DMS53 (cell line): ENCODE measurements at regions not wholly inside any gene's neighbourhood (a gene's known extent, or its start where the extent isn't known, plus 50 kb on each side); places are given as distances from the start of the nearest gene placed in this dataset.

Source experiments
- DNase-seq: peaks from one replicate; lab custom pipeline; 2025; lab: John Stamatoyannopoulos, UW

DNA sequence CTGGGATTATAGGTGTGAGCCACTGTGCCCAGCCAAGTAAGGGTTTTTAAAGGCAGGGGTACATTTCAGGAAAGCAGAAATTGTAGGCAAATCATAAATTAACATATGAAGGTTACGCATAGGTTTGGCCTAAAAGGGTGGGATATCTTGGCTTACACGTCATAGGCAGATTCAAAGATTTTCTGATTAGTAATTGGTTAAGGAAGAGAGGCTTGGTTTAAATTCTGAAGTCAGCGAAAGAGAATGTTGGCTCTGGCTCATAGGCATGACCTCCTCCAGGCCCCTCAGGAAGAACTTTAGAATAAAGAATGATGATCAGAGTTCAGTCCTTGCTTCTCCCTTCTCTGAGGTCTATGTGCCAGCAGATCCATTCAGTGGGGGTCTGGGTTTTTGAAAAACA, 124.8 kb upstream of the RBBP6 start:
- no peak for DNase-seq

DNA sequence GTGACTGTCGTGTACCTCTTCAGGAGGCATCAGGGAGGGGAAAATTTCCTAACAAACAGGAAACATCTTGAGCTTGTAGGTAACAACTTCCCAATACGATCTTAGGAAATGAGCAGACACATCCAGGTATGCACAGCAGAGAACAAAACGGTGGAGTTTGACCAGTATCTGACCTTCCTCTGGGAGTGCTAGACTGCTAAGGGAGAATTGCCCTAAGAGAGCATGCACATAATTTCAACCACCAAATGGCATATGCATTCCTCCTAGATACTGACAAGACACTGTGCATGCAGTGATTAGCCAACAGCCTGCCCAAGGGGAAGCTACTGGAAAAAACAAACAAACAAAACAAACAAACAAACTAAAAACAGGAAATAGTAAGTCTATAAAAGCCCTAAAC, 120.6 kb upstream of the RBBP6 start:
- no peak for DNase-seq

DNA sequence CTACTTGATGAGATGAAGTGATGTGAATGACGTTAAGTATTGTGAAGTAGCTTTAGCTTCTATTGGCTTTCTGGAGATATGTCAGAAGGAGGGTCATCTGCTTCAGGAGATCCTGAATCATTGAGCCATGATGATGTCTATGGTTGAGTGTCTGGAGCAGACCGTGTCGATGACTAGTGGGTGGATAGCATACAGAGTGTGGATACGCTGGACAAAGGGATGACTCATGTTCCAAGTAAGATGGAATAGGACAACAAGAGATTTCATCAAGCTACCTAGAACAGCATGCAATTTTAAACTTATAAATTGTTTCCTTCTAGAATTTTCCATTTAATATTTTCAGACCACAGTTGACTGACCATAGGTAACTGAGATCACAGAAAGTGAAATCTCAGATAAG, 116.1 kb upstream of the RBBP6 start:
- peak; percentile 2 for DNase-seq

DNA sequence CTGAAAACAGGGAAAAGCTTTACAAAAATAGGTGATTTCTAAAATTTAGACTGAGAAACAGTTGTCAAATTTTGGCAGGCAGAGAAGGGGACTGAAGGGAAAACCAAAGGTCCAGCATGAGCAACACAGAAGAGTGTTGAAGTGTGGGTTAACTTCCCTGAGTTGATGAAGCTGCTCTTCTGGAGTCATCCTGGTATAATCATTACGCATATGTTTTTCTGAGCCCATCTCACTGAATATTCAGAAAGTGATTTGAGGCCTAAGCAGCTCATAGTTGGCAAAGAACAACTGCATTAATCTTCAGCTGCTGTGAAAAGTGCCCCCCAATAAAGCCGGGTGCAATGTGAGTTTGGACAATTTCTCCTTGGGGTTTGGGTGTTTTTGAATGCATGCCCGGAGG, 115.0 kb upstream of the RBBP6 start:
- no peak for DNase-seq

DNA sequence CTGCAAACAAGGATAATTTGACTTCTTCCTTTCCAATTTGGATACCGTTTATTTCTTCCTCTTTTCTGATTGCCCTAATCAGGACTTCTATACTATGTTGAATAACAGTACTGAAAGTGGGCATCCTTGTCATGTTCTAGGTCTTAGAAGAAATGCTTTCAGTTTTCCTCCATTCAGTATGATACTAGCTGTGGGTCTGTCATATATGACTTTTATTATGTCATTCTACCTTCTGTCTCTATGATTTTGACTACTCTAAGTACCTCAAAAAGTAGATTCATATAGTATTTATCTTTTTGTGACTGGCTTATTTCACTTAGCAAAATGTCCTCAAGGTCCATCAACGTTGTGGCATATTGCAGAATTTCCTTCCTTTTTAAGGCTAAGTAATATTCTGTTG, 111.5 kb upstream of the RBBP6 start:
- DNase-seq = no peak

DNA sequence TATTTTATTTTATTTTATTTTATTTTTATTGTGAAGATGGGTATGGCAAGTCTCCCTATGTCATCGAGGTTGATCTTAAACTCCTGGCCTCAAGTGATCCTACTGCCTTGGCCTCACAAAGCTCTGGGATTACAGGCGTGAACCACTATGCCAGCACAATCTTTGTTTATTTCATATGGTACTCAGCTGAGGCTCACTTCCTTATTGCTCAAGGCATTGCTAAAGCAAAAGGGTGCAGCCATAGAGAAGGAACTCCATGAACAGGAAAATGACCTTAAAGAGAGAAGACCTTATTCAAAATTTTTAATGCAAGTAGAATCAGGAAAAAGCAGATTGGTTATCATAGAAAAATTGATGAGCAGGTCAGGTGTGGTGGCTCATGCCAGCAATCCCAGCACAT, 110.6 kb upstream of the RBBP6 start:
- DNase-seq = no peak

DNA sequence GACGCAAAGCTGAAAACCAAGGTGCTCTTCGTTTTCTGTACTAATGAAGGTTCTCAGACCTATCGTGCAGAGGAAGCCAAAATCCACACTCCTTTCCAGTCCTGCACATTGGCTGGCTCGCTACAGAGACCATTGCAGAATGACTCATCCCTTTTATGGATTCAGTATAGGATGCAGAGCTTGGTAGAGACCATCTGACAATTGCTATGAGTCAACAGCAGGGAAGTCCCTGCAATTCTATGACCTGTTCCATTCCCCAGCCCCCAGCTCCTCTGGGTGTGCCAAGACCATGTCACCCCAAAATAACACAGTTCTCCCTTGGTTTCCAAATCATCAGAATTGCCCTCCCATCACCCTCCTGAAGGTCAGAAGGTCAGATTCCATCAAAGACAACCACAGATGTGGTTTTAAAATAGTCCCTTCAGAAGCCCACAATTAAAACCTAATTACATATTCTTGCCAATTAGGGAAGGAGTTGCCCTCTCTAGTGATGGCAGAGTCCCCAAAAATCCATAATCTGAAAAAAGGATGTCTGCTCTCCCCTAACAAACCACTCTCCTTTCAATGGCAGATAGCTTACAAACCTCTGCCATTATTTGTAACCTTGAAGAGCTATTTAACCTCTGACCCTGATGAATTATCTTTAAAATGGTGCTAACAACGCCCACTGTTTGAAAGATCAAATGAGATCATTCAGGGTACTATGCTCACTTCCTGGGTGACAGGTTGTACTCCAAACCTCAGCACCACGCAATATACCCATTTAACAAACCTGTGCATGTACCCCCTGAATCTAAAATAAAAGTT, 108.2 kb upstream of the RBBP6 start:
- DNase-seq = no peak

DNA sequence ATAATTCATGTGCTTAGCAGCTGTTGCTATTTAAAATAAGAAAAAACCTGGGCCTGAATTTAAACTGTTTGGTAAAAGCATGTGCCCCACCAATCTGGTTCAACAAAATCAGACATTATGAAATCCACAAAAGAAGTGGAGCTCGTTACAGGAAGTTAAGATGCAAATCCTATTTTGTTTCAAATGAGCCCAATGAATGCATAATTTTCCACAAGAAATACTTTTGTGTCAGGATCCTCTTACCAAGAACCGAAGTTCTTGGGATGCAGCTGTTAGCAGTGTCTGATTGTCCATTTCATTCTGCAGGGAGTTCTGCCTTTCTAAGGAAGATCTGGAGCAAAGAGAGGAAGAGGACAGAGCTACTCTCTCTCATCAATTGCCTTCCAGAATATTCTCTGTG, 105.7 kb upstream of the RBBP6 start:
- DNase-seq = no peak

DNA sequence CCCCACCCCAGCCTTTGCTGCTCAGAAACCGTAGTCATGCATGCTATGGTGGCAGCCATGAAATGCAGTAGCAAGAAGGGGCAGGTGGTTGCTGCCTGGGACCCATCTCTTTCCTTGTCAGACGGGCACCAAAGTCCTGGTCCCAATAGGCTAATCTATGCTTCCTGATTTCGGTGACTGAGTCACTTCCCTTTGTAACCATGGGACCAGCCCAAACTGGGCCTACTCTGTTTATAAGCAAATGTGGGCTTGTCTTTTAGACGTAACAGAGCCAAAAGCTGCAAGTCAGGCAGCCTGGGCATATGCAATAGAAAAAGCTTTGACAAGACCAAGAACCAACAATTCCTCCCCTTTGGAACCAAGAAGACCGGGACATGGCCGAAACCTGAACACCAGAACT, 99.1 kb upstream of the RBBP6 start:
- no peak for DNase-seq

DNA sequence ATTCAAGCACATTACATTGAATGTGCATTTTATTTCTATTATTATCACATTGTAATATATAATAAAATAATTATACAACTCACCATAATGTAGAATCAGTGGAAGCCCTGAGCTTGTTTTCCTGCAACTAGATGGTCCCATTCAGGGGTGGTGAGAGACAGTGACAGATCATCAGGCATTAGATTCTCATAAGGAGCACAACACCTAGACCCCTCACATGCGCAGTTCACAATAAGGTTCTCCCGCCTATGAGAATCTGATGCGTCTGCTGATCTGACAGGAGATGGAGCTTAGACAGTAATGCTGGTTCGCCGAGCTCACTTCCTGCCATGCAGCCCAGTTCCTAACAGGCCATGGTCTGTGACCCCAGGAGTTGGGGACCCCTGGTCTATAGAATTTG, 96.7 kb upstream of the RBBP6 start:
- DNase-seq = no peak

DNA sequence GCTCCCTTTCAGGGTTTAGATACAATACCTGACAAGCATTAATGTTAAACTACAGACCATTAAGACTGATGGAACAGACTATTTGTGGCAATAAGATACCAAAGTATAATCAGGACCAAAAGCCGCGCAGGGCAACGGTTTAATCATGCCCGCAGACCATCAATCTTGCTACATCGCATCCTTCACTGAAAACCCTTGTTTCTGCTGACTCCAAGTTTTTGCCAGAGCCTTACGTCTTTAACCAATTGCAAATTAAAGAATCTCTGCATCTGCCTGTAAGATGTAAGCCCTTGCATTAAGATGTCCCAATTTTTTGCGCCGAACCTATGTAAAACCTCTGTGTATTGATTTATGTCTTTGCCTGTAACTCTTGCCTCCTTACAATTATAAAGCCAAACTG, 94.2 kb upstream of the RBBP6 start:
- no peak for DNase-seq

DNA sequence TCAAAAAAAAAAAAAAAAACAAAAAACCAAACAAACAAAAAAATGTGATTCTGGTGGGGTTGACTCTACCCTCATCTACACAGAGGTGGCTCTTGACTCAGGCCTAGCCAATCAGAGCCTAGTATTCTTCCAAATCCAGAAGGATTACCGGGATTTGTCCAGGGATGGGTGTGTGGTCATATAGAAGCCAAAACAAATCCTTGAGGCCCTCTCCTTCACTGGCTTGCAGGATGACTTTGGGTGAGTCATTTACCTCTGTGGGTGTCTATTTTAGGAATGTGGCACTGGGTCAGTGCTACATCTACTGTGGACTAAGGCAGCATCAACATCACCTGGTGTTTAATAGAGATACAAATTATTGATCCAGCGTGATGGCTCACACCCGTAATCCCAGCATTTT, 93.2 kb upstream of the RBBP6 start:
- DNase-seq = no peak

DNA sequence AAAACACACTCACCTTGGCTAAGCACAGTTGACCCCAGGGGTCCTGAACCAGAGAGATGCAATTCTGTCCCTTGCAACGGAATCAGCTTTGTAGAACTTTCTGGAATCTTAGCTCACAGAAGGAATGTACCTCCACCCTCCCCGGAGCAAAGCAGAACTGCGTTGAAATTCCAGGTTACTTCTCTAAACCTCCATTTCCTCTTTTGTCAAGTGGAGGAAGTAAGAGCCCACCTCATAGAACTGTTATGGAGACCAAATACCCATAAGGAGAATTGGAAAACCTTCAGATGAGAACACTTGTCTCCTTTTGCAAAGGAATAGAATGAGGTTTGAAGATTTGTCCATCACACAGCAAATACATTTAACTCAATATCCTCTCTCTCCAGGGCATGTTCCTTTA, 86.6 kb upstream of the RBBP6 start:
- no peak for DNase-seq

DNA sequence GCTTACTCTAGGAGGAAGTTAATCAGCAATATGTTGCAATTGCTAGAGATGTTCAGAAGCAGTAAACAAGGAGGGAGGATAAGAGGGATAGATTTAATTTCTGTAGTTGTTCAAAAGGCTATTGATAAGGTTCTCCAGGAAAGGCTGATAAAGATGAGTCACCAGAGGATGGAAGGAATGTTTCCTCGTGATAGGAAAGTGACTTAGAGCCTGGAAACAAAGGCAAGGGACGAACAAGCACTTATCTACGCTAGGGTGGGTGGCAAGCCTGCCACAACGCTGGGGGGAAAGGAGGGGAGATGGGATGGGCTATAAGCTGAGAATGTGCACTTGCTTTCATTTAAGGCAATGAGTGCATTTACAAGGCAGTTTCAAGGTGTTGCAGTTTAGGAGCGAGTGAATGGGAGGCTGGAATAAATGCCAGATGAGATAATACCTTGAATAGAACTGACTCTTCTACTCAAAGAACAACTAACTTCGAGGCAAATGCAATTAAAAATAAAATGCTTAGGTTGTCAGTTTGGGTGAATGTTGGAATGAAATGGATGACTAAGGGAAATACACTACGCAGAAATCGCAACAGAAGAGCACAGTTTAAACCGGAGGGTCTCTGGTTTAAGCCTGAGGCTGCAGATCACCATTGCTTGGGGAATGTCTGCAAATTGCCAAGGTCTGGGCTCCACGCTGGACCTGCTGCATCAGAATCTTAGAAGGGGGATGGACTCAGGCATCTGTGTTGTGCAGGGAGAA, 76.0 kb upstream of the RBBP6 start:
- no peak for DNase-seq

DNA sequence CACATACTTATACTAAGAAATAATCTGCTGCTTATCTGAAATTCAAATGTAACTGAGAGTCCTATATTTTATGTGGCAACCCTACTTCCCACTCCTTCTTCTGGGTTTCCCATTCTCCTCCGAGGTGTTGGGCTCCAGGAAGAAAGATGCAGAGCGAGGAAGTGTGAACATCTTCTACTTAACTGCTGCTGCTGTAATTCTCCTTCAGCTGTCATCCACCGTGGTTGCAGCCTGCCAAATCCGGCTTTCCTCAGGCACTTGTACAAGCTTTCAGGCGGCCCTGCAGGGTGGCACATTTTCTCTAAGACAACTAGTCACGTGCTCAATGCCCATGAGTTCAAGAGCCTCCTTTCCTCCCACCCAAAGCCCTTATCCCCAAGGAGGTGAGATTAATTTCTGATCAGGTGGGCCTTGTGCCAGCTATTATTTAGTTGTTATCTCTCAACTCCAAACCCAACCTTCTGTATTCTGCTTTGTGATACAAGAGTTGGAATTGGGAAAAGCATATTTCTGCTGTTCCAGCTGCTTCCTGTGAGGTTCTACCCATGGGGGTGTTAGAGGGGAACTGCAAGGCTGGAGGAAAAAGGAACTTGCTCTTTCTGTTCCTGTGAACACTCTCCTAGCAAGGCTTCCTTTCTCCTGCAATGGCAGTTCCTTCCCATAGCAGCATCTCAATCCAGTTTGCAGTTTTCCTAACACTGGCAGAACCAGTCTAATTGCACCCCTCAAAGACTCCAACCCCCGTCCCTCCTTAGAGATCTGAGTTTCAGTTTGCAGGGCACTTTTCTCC, 67.6 kb upstream of the RBBP6 start:
- no peak for DNase-seq

DNA sequence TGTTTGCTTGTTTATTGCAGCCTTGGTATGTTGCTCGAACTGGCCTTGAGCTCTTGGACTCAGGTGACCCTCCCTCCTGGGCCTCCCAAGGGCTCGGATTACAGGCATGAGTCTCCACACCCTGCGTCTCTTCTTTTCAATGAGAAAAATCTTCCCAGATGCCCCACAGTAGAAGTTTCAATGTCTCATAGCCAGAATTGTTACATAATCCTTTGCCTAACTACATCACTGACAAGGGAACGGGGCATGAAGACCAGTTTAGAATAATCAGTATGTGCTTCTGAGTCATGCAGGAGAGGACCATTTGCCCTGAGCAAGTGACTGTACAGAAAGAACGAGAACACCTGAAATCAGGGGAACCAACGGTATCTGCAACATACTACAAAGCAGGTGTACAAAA, 61.9 kb upstream of the RBBP6 start:
- no peak for DNase-seq

DNA sequence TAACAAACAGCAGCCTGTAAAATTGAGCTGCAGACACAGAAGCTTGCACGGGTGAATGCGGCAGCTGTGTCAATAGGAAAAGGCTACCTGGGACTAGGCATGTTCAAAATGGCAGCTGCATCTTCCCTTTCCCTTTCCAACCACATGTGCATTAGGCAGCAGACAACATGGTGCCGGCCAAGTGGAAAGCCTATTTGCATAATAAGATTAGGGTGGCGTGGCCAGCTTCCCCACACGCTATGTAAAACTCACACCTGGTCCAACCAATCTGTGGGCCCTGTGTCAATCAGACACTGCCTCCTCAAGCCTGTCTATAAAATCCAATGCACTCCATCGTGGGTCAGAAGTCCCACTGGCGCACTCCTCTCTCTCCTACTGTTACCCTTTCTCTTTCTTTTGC, 61.0 kb upstream of the RBBP6 start:
- DNase-seq = peak; percentile 38

DNA sequence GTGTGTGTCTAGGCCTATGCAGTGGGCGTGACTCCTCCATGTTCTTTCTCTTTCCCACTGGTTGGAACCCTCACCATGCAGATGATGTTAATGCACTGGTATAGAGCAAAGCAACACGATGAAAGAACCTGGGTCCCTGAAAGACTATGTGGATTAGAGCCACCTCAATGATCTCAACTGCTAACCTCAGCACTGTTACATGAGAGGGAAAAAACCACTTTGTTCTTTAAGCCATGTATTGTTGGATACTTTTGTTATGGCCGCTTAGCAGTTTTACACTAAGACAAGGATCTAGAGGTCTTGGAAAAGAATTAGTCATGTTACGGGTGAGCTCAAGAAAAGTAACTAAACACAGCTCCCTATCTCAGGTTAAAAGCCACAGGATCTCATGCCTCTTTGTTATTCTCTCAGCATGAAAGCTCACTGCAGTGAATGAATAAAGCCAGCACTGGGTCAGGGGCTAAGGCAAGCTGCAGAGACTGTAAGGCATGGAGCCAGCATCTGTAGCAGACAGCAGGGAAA, 56.6 kb upstream of the RBBP6 start:
- no peak for DNase-seq

DNA sequence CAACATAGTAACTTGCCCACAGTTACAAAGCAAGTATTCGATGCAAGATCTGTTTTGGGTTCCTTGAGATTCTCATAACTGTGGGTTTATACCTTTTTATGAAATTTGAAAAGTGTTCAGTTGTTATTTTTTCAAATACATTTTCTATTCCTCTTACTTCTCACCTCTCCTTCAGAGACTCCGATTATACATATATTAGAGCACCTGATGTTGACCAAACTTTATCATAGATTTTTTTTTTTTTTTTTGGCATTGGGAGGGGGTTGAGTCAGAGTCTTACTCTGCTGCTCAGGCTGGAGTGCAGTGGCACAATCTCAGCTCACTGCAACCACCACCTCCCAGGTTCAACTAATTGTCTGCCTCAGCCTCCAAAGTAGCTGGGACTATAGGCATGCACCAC, 51.3 kb upstream of the RBBP6 start:
- DNase-seq = no peak
